Esophagus squamous epithelium (tissue), 4 donors: ENCODE measurements at regions not wholly inside any gene's neighbourhood (a gene's known extent, or its start where the extent isn't known, plus 50 kb on each side); places are given as distances from the start of the nearest gene placed in this dataset.

Source experiments
- CTCF ChIP-seq, 6 experiments: fragments of 450-650 bp in 4 of 6; fragments of 200-600 bp in 2 of 6; sonication (generic) in 2 of 6; IDR thresholded peaks; one replicate each; pipeline ENCODE4 v1.5.1; 2016 to 2019; ENCODE audit warnings: antibody characterized with exemption in 6 of 6, mild to moderate bottlenecking in 4 of 6, moderate library complexity in 4 of 6
- POLR2A ChIP-seq, 4 donors: fragments of 450-650 bp; IDR thresholded peaks; one replicate each; pipeline ENCODE4 v1.6.1; 2017; ENCODE audit warnings: antibody characterized with exemption in 4 of 4, mild to moderate bottlenecking in 4 of 4, moderate library complexity in 3 of 4

GRCh38 chr11:11071486-11071885, 213.6 kb upstream of the ZBED5 start:
- TF ChIP-seq POLR2A (IDR thresholded peaks at IDR 0.05) = no peak
- no peak for TF ChIP-seq CTCF (IDR thresholded peaks at IDR 0.05)
